ENCODE measurements at regions not wholly inside any gene's neighbourhood (a gene's known extent, or its start where the extent isn't known, plus 50 kb on each side); places are given as distances from the start of the nearest gene placed in this dataset.

DNA sequence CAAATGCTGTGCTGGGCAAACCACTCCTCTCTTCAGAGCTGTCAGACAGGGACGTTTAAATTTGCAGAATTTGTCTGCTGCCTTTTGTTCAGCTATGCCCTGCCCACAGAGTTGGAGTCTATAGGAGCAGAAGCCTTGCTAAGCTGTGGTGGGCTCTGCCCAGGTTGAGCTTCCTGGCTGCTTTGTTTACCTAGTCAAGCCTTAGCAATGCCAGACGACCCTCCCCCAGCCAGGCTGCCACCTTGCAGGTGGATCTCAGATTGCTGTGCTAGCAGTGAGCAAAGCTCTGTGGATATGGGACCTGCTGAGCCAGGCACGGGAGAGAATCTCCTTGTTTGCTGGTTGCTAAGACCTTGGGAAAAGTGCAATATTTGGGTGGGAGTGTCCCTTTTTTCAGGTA is 314.9 kb downstream of the NNT start:
- TF ChIP-seq, protein P1, sequence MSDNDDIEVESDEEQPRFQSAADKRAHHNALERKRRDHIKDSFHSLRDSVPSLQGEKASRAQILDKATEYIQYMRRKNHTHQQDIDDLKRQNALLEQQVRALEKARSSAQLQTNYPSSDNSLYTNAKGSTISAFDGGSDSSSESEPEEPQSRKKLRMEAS (IDR thresholded peaks at IDR 0.05): no peak
- TF ChIP-seq SP1 (IDR thresholded peaks at IDR 0.05; ENCODE audit: low read depth): no peak
- no peak for TF ChIP-seq ZFX (IDR thresholded peaks at IDR 0.05)
- TF ChIP-seq CTCF (IDR thresholded peaks at IDR 0.05 in 2 of 3, conservative IDR thresholded peaks at IDR 0.05 in 1 of 3; ENCODE audit: borderline replicate concordance in 1 of 3, insufficient read depth in 1 of 3, low read depth in 2 of 3, low read length in 2 of 3): no peak
- TF ChIP-seq JUND (IDR thresholded peaks at IDR 0.05): no peak
- TF ChIP-seq ZNF274 (IDR thresholded peaks at IDR 0.05; ENCODE audit: low read depth, low read length): no peak
- no peak for TF ChIP-seq REST (IDR thresholded peaks at IDR 0.05; ENCODE audit: low read depth)
- no peak for TF ChIP-seq POLR2A (IDR thresholded peaks at IDR 0.05; ENCODE audit: borderline replicate concordance, extremely low read depth, insufficient read depth, insufficient read length)
- no peak for TF ChIP-seq POLR2AphosphoS5 (IDR thresholded peaks at IDR 0.05; ENCODE audit: low read depth, low read length)
- no peak for TF ChIP-seq ELF1 (IDR thresholded peaks at IDR 0.05; ENCODE audit: borderline replicate concordance, low read depth)
- TF ChIP-seq, protein P2, sequence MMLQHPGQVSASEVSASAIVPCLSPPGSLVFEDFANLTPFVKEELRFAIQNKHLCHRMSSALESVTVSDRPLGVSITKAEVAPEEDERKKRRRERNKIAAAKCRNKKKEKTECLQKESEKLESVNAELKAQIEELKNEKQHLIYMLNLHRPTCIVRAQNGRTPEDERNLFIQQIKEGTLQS (IDR thresholded peaks at IDR 0.05): no peak
- no peak for TF ChIP-seq EZH2 (IDR thresholded peaks at IDR 0.05)
- no peak for TF ChIP-seq FOSL1 (IDR thresholded peaks at IDR 0.05; ENCODE audit: low read depth)
- TF ChIP-seq SRF (IDR thresholded peaks at IDR 0.05; ENCODE audit: low read depth): no peak
